ENCODE measurements at regions not wholly inside any gene's neighbourhood (a gene's known extent, or its start where the extent isn't known, plus 50 kb on each side); places are given as distances from the start of the nearest gene placed in this dataset.

DNA sequence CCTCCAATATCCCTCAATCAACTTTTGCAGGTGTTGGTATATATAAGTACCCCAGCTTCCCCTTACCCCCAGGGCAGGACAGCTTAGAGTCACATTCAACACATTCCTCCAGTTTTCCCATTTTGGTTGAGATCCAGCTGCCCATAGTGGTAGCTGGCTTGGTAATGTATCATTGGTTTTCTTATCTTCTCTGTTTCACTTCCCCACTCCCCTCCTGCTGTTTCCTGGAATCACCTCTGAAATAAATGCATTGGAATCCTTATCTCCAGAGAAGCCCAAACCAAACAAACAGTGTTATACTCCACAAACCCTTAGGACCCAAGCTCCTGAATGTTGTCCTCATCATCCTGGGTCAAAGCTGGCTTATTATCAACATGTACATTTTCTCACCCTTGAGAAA is 184.8 kb downstream of the TMEM38B start:
- TF ChIP-seq, protein P1, sequence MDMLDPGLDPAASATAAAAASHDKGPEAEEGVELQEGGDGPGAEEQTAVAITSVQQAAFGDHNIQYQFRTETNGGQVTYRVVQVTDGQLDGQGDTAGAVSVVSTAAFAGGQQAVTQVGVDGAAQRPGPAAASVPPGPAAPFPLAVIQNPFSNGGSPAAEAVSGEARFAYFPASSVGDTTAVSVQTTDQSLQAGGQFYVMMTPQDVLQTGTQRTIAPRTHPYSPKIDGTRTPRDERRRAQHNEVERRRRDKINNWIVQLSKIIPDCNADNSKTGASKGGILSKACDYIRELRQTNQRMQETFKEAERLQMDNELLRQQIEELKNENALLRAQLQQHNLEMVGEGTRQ (IDR thresholded peaks at IDR 0.05; ENCODE audit: low read length) = no peak
- no peak for TF ChIP-seq CREB1 (IDR thresholded peaks at IDR 0.05)
- TF ChIP-seq EZH2 (IDR thresholded peaks at IDR 0.05; ENCODE audit: low read depth, low read length, severe bottlenecking) = no peak
- TF ChIP-seq SP1 (IDR thresholded peaks at IDR 0.05; ENCODE audit: low read depth, low read length) = no peak
- TF ChIP-seq CHD1 (IDR thresholded peaks at IDR 0.05; ENCODE audit: low read depth, low read length) = no peak
- TF ChIP-seq POLR2A (IDR thresholded peaks at IDR 0.05; ENCODE audit: control extremely low read depth in 1 of 2, low read depth in 2 of 2, low read length in 2 of 2) = no peak
- TF ChIP-seq, protein P2, sequence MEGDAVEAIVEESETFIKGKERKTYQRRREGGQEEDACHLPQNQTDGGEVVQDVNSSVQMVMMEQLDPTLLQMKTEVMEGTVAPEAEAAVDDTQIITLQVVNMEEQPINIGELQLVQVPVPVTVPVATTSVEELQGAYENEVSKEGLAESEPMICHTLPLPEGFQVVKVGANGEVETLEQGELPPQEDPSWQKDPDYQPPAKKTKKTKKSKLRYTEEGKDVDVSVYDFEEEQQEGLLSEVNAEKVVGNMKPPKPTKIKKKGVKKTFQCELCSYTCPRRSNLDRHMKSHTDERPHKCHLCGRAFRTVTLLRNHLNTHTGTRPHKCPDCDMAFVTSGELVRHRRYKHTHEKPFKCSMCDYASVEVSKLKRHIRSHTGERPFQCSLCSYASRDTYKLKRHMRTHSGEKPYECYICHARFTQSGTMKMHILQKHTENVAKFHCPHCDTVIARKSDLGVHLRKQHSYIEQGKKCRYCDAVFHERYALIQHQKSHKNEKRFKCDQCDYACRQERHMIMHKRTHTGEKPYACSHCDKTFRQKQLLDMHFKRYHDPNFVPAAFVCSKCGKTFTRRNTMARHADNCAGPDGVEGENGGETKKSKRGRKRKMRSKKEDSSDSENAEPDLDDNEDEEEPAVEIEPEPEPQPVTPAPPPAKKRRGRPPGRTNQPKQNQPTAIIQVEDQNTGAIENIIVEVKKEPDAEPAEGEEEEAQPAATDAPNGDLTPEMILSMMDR (IDR thresholded peaks at IDR 0.05; ENCODE audit: control extremely low read depth in 1 of 3, insufficient read depth in 1 of 3, low read depth in 1 of 3, low read length in 3 of 3) = no peak
- TF ChIP-seq SIN3A (conservative IDR thresholded peaks at IDR 0.05 in 1 of 2, IDR thresholded peaks at IDR 0.05 in 1 of 2; ENCODE audit: low read depth in 1 of 2, low read length in 2 of 2) = no peak
- no peak for TF ChIP-seq YY1 (IDR thresholded peaks at IDR 0.05; ENCODE audit: low read depth, low read length)
- no peak for TF ChIP-seq RNF2 (IDR thresholded peaks at IDR 0.05; ENCODE audit: borderline replicate concordance, low read depth, low read length, missing control alignments, poor library complexity, severe bottlenecking)
- no peak for TF ChIP-seq CHD2 (IDR thresholded peaks at IDR 0.05; ENCODE audit: low read length)

Data from H1 (cell line).